ENCODE measurements at regions not wholly inside any gene's neighbourhood (a gene's known extent, or its start where the extent isn't known, plus 50 kb on each side); places are given as distances from the start of the nearest gene placed in this dataset.

DNA sequence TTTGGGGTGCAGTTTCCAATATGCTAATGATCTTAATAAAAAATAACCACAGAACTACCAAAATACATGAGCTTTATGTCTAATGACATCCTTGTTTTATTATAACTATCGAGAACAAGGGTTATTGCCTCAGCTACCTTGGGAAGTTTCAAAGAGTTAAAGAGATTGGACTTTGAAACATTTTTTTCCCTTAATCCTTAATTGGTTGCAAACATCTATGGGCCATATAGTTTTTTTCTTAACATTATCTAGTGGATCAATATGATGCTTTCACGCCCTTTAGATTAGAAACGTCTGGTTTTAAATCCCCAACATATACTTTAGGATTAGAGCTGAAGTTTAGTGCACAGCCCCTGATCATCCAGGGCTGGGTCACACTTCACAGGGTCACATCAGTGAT lies 219.2 kb upstream of the SGO1 start (continued):
- TF ChIP-seq EP300 (IDR thresholded peaks at IDR 0.05; ENCODE audit: borderline replicate concordance in 1 of 2, control insufficient read depth in 1 of 2, low read depth in 2 of 2, low read length in 2 of 2) (no peak), RFX5 (IDR thresholded peaks at IDR 0.05; ENCODE audit: low read depth, low read length) (no peak), RAD51 (IDR thresholded peaks at IDR 0.05) (no peak), MEF2B (IDR thresholded peaks at IDR 0.05; ENCODE audit: partially characterized antibody, poor library complexity, severe bottlenecking) (no peak), NR2C2 (IDR thresholded peaks at IDR 0.05; ENCODE audit: borderline replicate concordance, control insufficient read depth, insufficient read length, low read depth) (no peak)

DNA sequence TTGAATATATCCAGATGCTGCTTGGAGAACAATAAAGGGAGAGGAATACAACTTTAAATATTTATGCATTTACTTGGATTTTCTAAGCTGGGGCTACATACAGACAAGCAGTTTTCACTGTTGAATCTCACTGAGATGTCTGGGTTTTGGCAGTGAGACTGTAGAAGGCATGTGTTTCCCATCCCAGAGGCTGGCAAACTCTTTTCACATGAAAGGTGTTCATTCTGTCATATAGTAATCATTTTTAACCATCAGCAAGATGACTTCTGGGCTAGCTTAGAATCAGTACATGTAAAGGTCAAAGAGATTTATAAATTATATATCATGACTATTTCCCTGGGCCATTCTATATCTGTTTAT lies 218.7 kb upstream of the SGO1 start:
- no peak for FAIRE-seq
- Histone ChIP-seq H3K4me2 (ENCODE audit: control insufficient read depth, insufficient read depth) (no peak overlapping the region), H3K4me3 (no peak overlapping the region), H3K4me1 (ENCODE audit: control insufficient read depth, insufficient read depth, low read length) (no peaks in the 10 kb centered on the region), H3K27me3 (replicated peaks in 1 of 2; ENCODE audit: control insufficient read depth in 2 of 2, insufficient read depth in 2 of 2, low read length in 1 of 2) (no peaks in the 10 kb centered on the region), H4K20me1 (ENCODE audit: control insufficient read depth, insufficient read depth) (no peaks in the 10 kb centered on the region), H2AFZ (ENCODE audit: control insufficient read depth, low read depth, low read length) (no peak overlapping the region), H3K27ac (ENCODE audit: control insufficient read depth, insufficient read depth) (no peak overlapping the region), H3K9ac (ENCODE audit: control insufficient read depth, insufficient read depth, low read length) (no peak overlapping the region), H3K36me3 (ENCODE audit: control insufficient read depth in 2 of 2, insufficient read depth in 2 of 2, low read length in 1 of 2) (no peaks in the 10 kb centered on the region), H3K79me2 (ENCODE audit: control insufficient read depth, insufficient read depth, low read length) (no peaks in the 10 kb centered on the region), H3K9me3 (replicated peaks; ENCODE audit: control insufficient read depth, insufficient read depth, low read length) (no peaks in the 10 kb centered on the region)
- intact Hi-C loops (cut with micrococcal nuclease; ENCODE audit: unreplicated experiment) (no loop called here), in situ Hi-C loops (cut with MboI) (no loop called here)
- POLR2A ChIA-PET, result no interaction called here
- no TSS peak for BruUV-seq (replicated peaks)
- ATAC-seq, result no peak
- SMC1A ChIA-PET (ENCODE audit: uncharacterized antibody, unreplicated experiment), result interaction anchor here (1.2 to 1.3 kb wide), 2 partner anchors 10 to 329 kb away, joined by 3 to 4 read pairs; no protein-coding TSS in a partner anchor
- CTCF ChIA-PET, result no interaction called here
- TF ChIP-seq SUPT20H (IDR thresholded peaks at IDR 0.05; ENCODE audit: borderline replicate concordance, control insufficient read depth, low read depth, low read length) (no peak), HDAC6 (IDR thresholded peaks at IDR 0.05; ENCODE audit: unreplicated experiment) (no peak), CHD4 (IDR thresholded peaks at IDR 0.05) (no peak), RB1 (IDR thresholded peaks at IDR 0.05; ENCODE audit: borderline replicate concordance) (no peak), TARDBP (IDR thresholded peaks at IDR 0.05; ENCODE audit: borderline replicate concordance) (no peak), BRCA1 (IDR thresholded peaks at IDR 0.05; ENCODE audit: low read depth, low read length) (no peak), GATAD2B (conservative IDR thresholded peaks at IDR 0.05; ENCODE audit: low read depth) (no peak), EZH2 (IDR thresholded peaks at IDR 0.05; ENCODE audit: borderline replicate concordance, control insufficient read depth, low read depth, low read length) (no peak)
- DNase-seq (ENCODE audit: low read depth, low spot score), result no peak
- RAD21 ChIA-PET (ENCODE audit: unreplicated experiment), result no interaction called here
